VCaP (cell line): ENCODE measurements at regions not wholly inside any gene's neighbourhood (a gene's known extent, or its start where the extent isn't known, plus 50 kb on each side); places are given as distances from the start of the nearest gene placed in this dataset.

Experiments
- H3K27ac ChIP-seq: fragments of 450-650 bp; 2 replicates; pipeline ENCODE4 v1.5.1; 2017
- CTCF ChIP-seq: fragments of 450-650 bp; conservative IDR thresholded peaks from 2 replicates; pipeline ENCODE4 v1.5.1; 2017; ENCODE audit warnings: mild to moderate bottlenecking, moderate library complexity

GRCh38 chr15:70267306-70267705, 169.6 kb upstream of the TLE3 start:
- no peak for TF ChIP-seq CTCF
- H3K27ac ChIP-seq, result no peak overlapping the region

- no peak for TF ChIP-seq CTCF
- H3K27ac ChIP-seq, result no peak overlapping the region
These were observed 168.8 kb upstream of the TLE3 start for GRCh38 chr15:70266412-70267121.

GRCh38 chr15:70265986-70266385, 168.3 kb upstream of the TLE3 start:
- H3K27ac ChIP-seq, result no peak overlapping the region
- no peak for TF ChIP-seq CTCF

- TF ChIP-seq CTCF, result peak; percentile 36; the same call in 1 of the 2 replicates
- no peak overlapping the region for H3K27ac ChIP-seq
These were observed 167.8 kb upstream of the TLE3 start for GRCh38 chr15:70265466-70265978.

- TF ChIP-seq CTCF, result no peak
- no peak overlapping the region for H3K27ac ChIP-seq
These were observed 167.2 kb upstream of the TLE3 start for GRCh38 chr15:70264738-70265465.

GRCh38 chr15:70264014-70264582, 166.4 kb upstream of the TLE3 start:
- H3K27ac ChIP-seq, result no peak overlapping the region
- TF ChIP-seq CTCF, result no peak

- H3K27ac ChIP-seq, result no peak overlapping the region
These were observed 165.0 kb upstream of the TLE3 start for GRCh38 chr15:70262591-70263274.

More at GRCh38 chr15:70262591-70263274, 165.0 kb upstream of the TLE3 start:
- TF ChIP-seq CTCF, result no peak
